Ammon's horn (tissue), 1 donor: ENCODE measurements at regions not wholly inside any gene's neighbourhood (a gene's known extent, or its start where the extent isn't known, plus 50 kb on each side); places are given as distances from the start of the nearest gene placed in this dataset.
"Not testable (repeated sequence)": the region's sequence is repeated elsewhere in the genome, so short reads cannot be mapped to it uniquely, and the experiment has no call there.

Experiments
- DNase-seq: peaks from one replicate; pipeline ENCODE4 v3.0.0-alpha.2; 2016; ENCODE audit warnings: low spot score

GRCh38 chr7:120021085-120021484 lies 251.9 kb upstream of the KCND2 start:
- DNase-seq: no peak

GRCh38 chr7:120023494-120024167 lies 249.3 kb upstream of the KCND2 start:
- DNase-seq: no peak

- DNase-seq: no peak
Measured at GRCh38 chr7:120028636-120029035, 244.3 kb upstream of the KCND2 start.

GRCh38 chr7:120030876-120031275 lies 242.1 kb upstream of the KCND2 start:
- DNase-seq: no peak

GRCh38 chr7:120033114-120033513 lies 239.9 kb upstream of the KCND2 start:
- peak; percentile 31 for DNase-seq

DNA sequence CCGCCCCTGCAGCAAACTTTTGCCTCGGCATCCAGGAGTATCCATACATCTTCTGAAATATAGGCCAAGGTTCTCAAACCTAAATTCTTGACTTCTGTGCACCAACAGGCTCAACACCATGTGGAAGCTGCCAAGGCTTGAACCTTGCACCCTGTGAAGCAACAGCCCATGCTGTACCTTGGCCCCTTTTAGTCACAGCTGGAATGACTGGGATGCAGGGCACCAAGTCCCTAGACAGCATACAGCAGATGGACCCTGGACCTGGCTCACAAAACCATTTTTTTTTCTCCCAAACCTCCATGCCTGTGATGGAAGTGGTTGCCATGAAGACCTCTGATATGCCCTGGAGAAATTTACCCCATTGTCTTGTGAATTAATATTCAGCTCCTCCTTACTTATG lies 233.8 kb upstream of the KCND2 start:
- DNase-seq: no peak

DNA sequence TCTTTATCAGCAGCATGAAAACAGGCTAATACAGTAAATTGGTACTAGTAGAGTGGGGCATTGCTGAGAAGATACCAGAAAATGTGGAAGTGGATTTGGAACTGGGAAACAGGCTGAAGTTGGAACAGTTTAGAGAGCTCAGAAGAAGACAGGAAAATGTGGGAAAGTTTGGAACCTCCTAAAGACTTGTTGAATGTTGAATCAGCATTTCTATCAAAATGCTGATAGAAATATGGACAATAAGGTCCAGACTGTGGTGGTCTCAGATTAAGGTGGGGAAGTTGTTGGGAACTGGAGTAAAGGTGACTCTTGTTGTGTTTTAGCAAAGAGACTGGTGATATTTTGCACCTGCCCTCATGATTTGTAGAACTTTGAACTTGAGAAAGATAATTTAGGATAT lies 231.2 kb upstream of the KCND2 start:
- no peak for DNase-seq

DNA sequence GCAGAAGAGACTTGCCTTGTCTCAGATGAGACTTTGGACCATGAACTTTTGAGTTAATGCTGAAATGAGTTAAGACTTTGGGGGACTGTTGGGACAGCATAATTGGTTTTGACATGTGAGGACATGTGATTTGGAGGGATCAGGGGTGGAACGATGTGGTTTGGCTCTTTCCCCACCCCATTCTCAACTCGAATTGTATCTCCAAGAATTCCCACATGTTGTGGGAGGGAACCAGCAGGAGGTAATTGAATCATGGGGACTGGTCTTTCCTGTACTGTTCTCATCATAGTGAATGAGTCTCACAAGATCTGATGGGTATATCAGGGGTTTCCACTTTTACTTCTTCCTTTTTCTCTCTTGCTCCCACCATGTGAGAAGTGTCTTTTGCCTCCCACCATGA lies 229.7 kb upstream of the KCND2 start:
- DNase-seq: no peak

- DNase-seq: no peak
Measured at GRCh38 chr7:120052884-120053382, 220.0 kb upstream of the KCND2 start.

- no peak for DNase-seq
Measured at GRCh38 chr7:120053390-120053961, 219.5 kb upstream of the KCND2 start.

DNA sequence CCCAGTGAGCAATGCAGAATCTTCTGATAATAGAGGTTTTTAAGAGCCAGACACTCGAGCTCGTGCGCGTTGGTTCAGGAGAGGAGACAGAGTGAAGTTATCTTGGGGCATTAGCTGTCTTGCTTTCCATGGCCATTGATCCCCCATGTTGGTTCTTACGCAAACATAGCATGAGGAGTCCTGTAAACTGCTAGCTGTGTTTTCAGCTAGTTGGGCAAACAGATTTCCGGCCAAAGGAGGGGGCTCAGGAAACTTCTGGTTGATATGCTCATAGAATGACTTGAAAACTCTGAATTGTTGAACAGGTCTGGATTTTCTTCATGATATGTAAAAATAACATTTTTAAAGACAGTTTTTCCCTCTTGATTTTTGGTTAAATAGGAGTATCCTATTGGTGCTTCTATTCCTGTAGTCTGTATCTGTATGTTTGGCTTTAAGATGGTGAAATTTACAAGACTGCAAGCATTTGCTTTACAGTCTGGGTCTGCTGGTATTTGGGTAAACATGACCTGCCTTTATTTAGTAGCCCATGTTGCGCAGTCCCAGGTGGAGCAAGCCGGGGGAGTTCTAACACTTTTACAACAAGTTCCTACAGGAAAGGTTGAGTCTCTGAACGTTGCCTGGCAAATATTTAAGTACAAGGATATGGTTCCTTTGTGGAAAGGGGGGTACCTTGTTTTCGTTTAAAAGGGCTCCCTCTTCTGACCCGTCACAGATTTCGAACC lies 218.4 kb upstream of the KCND2 start:
- DNase-seq: no peak

- no peak for DNase-seq
Measured at GRCh38 chr7:120055300-120055699, 217.7 kb upstream of the KCND2 start.

GRCh38 chr7:120056227-120056626 lies 216.7 kb upstream of the KCND2 start:
- no peak for DNase-seq

- no peak for DNase-seq
Measured at GRCh38 chr7:120059641-120060040, 213.3 kb upstream of the KCND2 start.

GRCh38 chr7:120060281-120060680 lies 212.7 kb upstream of the KCND2 start:
- DNase-seq: no peak

GRCh38 chr7:120060875-120061274 lies 212.1 kb upstream of the KCND2 start:
- DNase-seq: no peak

DNA sequence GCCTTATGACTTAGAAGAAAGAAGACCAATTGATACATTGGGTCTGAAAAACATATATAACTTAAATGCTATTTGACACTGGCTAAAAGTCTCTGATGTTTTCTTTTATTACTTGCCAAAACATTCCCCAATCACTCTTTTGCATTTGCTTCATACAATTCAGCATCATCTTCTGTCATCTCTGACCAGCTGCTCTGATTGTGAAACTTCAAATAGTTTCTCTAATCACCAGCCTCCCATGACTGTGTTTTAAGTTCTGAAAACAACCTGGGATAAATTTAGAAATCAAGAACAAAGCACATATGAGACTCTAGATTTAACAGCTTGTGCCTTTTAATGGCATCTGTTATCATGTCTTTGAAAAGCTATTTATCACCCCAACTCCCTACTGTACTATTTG lies 208.4 kb upstream of the KCND2 start:
- DNase-seq: peak; percentile 39

DNA sequence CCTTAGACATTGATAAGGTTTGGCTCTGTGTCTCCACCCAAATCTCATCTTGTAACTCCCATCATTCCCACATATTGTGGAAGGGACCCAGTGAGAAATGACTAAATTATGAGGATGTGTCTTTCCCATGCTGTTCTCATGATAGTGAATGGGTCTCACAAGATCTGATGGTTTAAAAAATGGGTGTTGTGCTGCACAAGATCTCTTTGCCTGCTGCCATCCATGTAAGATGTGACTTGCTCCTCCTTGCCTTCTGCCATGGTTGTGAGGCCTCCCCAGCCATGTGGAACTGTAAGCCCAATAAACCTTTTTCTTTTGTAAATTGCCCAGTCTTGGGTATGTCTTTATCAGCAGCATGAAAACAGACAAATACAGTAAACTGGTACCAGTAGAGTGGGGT lies 206.1 kb upstream of the KCND2 start:
- not testable (repeated sequence) for DNase-seq

DNA sequence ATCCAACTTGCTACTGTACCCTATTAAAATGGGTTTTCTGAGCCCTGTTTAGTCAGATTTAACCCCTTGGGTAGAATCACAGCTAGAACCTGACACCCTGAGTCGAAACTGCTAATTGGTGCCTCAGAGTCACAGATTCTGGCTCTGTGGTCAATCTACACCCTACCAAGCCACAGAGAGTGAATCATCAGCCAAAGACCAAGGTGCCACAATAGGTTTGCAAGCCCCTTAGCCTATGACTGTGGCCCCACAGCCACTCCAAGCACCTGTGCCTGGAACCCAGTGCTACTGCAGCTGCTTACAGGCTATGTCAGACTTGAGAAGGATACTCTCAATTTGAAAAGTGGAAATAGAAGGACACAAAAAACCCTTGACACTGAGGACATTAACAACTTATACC lies 202.8 kb upstream of the KCND2 start:
- no peak for DNase-seq

DNA sequence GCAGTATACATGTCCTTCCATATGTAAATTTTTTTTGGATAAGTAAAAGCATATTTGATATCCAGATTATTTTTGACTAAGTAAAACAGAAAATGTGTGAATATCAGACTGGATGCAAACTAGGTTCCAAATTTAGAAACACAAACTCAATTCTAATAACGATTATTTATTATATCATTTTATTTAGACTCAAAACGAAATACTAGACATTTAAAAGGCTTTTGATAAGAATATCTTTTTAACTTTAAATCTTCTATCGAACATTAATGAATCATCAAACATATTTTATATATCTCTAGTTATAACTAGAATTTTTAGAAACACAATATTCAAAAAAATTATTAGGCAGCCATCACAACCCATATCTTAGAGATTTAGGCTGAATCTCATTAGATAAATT lies 195.2 kb upstream of the KCND2 start:
- no peak for DNase-seq

GRCh38 chr7:120079022-120079421 lies 194.0 kb upstream of the KCND2 start:
- DNase-seq: no peak

GRCh38 chr7:120079704-120080103 lies 193.3 kb upstream of the KCND2 start:
- no peak for DNase-seq

GRCh38 chr7:120086468-120086867 lies 186.5 kb upstream of the KCND2 start:
- DNase-seq: not testable (repeated sequence)
